GM18873 (cell line): ENCODE measurements at regions not wholly inside any gene's neighbourhood (a gene's known extent, or its start where the extent isn't known, plus 50 kb on each side); places are given as distances from the start of the nearest gene placed in this dataset.

Experiments
- ATAC-seq: cut with Tn5 transposase; IDR thresholded peaks from one replicate; pipeline ENCODE4 v1.9.1; 2021; ENCODE audit warnings: mild to moderate bottlenecking, moderate library complexity, moderate number of reproducible peaks; ENCODE audit not compliant: unreplicated experiment, low FRiP score

DNA sequence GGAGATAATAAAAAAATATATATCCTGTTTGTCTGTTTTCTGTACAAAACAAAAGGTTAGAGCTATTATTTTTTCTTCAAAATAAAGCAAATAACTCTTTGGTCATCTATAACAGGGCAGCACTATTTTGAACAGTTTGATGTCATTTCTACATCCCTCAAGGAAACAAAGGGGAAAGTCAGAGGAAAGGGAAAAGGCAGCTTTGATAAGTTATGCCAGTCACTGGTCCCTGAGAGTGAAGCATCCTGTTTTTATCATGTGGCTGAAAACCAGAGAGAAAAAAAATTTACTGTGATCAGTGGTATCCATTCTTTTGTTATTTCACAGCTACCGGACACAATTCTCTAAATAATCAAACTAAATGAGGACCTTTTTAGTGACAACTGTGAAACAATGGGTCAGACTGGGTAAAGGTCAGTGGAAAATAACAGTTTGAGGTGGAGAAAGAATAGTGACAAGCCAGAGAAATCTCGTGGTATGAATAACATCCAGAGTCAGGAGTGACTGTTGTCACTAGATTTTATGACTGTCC, 356.0 kb downstream of the HDGFL1 start:
- no peak for ATAC-seq

DNA sequence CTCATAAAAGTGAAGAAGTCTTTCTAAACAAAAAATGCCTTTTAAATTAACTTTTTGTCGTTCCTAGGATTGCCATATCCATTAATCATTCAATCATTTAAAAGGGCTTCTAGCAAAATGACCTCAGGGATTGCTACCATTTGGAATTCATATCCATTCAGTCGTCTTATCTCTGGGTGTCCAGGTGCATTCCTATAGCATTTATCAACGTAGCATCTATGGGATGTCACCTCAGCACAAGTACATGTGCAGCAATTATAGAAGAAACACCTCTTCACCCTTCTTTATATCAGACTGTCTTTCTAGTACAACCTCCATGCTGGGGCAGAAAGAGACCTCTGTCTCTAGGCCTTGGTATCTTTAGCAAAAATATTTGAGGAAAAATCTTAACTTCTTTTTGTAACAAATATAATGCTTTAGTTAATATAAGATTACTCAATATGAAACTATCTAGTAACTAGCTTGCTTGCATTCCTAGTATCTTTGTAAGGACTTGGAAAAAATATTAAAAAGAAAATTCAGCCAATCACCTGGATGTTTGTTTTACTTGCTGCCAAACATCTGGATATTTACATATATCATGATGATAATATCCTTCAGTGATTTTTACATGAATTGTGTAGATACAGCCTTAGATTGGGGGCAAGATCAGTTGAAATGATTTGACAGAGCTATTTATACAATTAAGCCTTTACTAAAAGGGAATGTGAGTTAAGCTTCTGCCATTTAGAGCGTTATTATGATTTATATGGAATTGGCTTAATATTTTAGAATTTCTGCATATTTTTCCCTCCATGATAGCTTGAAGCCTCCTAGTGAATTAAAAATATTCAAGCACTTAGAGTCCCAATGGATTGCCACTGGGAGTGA, 356.8 kb downstream of the HDGFL1 start:
- ATAC-seq, result no peak

DNA sequence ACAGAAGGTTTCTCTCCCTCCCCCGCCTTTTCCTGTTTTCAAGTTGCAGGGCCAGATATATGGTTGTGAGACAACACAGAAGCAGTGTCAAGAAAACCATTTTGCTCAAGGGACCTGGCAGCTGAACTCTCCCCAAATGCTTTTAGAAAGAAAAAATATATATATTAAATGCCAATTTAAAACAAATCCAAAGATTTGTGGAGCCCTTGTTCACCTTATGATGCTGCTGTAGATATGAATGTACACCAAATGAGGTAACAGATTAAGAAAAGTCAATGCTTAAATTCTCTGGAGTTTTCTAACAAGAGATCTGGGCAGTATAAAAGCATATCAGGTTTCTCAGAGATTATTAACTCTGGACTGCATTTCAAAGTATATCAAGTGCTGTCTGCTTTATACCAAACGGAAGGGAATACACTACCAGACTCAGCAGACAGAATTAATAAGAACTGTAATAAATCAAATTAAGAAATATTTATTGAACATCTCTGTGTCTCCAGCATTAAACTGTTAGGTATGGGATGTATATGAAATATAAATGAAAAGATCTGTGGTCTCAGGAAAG, 357.5 kb downstream of the HDGFL1 start:
- no peak for ATAC-seq

DNA sequence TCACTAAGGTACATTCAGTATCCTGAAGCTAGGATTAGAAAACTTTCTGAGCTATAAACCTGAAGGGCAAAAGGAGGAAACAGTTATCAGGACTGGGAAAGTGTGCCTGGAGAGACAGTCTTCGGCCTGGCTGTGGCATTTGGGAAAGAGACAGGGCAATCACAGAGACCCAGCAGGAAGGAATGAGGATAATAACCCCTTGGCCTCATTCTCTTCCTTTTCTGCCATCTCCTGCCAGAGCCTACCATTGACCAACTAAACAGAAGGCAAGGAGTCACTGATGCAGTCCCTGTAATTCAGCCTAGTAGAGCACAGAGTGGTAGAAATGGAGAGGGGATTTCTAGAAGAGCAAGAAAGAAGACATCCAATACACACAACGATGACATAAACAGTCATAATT, 359.4 kb downstream of the HDGFL1 start:
- ATAC-seq, result no peak

DNA sequence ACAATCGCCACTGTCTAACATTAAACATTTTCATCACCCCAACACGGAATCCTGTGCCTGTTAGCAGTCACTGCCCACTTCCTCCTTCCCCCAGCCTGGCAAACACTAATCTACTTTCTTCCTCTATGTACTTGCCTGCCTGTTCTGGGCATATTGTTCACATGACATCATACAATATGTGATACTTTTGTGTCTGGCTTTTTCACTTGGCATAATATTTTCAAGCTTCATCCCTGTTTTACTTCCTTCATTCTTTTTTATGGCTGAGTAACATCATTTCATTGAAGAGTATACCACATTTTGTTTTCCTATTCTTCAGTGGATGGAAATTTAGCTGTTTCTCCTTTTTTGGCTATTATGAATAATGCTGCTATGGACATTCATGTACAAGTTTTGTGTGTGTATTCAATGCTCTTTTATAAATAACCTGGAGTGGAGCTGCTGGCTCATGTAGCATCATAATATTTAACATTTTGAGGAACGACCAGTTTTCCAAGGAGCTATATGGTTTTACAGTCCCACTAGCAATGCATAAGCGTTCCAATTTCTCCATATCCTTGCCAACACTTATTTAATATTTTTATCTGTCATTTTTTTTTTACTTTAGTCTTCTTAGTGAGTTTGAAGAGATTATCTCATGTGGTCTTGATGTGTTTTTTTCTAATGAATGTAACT, 360.1 kb downstream of the HDGFL1 start:
- ATAC-seq, result no peak

DNA sequence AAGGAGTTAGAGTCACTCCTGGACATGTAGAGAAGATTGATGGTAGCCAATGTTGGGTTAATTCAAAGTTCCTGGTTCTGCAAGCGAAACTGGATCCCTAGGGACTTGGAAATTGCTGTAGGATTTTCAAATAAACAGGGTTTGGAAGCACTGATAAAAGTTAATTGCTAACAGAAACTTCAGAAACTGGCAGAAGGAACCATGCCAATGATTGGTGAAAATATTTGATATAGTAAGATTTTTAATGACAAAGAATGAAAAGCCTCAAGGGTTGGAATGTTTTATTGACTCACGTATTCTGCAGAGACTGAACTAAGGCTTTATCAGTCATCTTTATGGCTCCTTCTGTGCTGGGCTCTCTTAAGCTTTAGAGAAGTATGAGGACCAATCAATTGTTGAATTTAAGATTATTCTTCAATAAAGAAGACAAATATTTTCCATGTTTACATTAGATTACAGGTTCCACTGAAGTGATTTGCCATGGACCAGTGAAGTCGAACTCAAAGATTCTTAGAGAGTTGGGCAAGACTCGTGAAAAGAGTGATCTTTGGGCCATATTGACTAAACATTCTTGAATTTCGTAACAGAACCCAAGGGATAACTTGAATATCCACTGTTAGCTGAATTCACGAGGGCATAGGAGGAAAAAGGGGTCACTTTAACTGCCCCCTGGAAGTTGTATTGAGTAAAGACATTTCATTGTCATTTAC, 371.4 kb downstream of the HDGFL1 start:
- no peak for ATAC-seq

- ATAC-seq, result no peak
Observed at GRCh38 chr6:22942403-22942802, 373.0 kb downstream of the HDGFL1 start.

DNA sequence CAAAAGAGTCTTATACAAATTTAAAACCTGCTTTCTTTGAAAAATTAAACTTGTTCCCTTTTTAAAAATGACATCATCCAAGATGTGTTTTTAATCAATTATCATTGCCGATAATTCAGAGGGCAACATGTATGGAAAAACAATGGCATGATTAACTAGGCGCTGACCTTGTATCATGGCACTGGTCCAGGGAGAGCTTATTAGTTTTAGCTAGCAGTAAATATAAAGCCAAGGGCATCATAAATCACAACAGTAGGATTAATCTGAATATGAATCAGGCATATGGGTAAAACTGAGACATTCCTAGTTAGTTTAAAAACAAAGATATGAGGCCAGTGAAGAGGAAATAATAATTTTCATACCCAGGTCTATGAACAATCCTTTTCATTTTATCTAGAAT, 374.0 kb downstream of the HDGFL1 start:
- no peak for ATAC-seq

DNA sequence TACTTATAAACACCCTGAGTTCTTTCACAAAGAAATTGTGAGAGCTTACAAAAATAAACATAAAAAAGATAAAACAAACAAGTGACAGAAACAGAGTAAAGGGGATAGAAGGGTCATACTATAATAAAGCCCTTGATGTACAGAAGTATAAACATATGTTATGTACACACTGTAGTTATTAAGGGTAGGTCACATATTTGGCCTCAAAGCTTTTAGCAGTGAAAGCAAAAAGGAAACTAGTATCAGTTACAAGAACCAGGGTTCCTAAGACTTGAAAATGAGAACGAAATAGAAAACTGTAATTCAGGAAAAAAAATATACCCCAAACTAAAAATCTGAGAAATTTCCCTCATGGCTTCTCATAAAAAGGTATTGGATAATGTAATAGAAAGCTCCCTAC, 380.6 kb downstream of the HDGFL1 start:
- no peak for ATAC-seq

DNA sequence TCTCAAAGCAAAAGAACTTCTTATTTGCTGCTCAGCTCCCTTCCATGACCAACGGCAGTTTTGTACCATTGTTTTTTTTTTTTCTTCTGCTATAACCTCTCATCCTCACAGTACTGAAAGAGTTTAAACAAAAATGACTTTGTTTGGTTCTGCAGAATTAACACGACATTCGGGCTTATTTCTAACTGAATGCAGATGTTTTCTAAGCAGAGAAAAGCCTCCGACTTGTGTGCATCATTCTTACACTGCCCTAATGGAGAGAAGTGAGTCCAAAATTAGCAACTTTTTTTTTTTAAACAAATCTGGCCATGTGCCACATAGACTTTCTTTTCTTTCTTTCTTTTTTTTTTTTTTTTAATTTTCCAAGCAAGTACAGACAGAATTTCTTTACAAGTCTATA, 382.7 kb downstream of the HDGFL1 start:
- ATAC-seq, result no peak

DNA sequence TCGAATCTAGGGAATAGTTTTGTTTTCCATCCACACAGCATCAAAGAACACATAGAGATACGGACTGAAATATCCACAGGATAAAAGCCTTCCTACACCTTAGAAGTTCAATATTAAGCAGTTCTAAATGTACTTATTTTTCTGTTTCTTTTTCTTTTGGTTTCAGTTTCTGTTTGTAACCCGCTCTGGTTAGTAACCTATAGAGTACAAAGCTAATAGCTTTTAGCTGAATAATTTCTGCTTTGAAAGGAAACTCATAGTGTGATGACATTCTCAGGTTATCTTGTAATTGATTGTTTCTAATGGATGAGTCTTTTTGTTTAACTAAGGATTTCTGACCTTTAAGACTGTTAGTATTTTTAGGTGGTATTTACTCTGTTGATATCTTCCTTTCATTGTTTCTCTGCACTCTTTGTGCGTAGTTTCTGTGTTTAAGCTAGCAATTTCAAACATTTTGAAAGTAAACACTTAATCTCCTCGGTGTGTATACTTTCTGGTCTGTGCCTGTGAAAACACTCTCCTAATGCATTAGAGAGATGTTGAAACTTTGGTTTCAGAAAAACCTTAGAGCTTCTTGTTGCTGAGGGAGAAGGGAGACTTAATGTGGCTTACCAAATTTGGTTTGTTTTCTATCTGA, 385.5 kb downstream of the HDGFL1 start:
- ATAC-seq, result peak; percentile 66

GRCh38 chr6:22956029-22956681, 386.8 kb downstream of the HDGFL1 start:
- no peak for ATAC-seq

DNA sequence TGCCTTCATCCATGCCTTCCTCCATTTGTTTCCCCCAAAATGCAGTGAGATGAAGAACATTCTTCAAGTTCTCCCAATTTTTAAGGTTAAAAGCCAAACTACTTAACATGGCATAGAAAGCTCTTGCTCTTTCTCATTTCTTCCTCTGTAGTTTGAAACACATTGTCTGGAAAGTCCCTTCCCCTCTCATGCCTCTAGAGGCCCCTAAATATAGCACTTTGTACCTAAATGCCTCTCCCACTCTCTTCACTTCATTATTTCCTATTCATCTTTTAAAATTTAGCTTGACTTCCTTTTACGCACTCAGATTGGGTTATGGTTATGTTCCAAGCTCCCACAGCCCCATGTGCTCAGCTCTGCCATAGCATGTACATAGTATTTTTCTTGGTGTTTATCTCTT, 389.3 kb downstream of the HDGFL1 start:
- ATAC-seq, result no peak

GRCh38 chr6:22959571-22959970, 390.2 kb downstream of the HDGFL1 start:
- no peak for ATAC-seq

DNA sequence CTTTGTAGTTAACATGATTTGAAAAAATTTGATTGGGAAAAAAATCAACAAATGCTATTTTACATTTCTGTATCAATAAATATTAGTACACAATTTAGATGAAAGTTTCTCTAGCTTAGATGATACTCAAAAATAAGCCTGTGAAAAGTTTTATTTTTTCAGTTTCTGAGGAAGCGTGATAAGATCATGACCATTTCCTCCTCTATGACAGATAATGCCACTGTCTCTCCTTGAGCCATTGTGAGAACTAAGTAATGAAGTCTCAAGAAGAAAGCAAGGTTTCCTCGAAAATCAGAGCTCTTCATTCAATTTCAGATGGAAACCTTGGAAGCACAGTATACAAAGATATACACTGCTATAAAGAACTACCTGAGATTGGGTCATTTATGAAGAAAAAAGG, 395.0 kb downstream of the HDGFL1 start:
- ATAC-seq, result no peak

GRCh38 chr6:22965889-22966288, 396.5 kb downstream of the HDGFL1 start:
- no peak for ATAC-seq

GRCh38 chr6:22966691-22967422, 397.5 kb downstream of the HDGFL1 start:
- ATAC-seq, result no peak

DNA sequence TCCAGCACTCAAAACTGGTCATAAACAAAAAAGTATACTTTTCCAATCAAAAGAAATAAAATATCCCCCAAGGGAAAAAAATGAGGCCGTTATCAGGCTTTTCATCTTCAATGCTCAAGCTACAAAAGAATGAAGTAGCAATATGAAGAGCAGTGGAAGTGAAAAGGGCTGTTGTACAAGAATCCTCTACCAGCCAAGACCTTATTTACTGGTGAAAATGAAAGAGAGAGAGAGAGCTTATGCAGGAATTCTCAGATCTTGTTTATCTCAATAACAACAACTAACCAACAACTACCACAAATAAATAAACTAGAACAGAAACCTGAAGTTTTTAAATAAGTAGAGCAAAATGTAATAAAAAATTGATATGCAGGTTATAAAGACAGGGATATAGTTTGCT, 400.6 kb downstream of the HDGFL1 start:
- ATAC-seq, result no peak

DNA sequence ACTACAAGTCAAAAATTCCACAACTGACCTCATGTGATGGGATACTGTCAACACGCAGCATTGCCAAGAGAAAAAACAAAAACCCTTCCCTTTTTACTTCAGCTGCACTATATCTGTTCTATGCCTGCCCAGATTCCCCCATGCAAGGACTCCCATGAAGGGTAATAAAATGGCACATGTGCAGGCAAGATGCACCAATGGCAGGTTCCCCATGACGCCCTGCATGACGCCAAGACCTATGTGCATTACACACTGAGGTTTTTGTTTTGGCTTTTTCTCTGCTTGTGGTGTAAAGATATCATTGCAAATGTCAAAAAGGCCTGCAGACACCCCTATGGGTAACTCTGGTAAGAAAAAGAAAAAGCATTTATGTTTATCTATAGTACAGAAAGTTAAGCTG, 403.4 kb downstream of the HDGFL1 start:
- ATAC-seq, result no peak
